HepG2 (cell line): ENCODE measurements at regions not wholly inside any gene's neighbourhood (a gene's known extent, or its start where the extent isn't known, plus 50 kb on each side); places are given as distances from the start of the nearest gene placed in this dataset.

Source experiments
- ATAC-seq: fragments of 200-7000 bp; cut with Tn5 transposase; 3 replicates; pipeline ENCODE4 v1.9.1; 2020; ENCODE audit warnings: mild to moderate bottlenecking, moderate library complexity
- BruUV-seq: library from RNA; stranded (reverse); fragments of 400-500 nt; replicated peaks from 2 replicates; lab custom pipeline; 2021; lab: Mats Ljungman, UMichigan
- CTCF ChIA-PET: fragments of 300-600 bp; formaldehyde crosslinking; extraction: SDS; loops from one replicate; lab custom pipeline; 2021; ENCODE audit warnings: low total read pairs, inconsistent platforms, low intra/inter-chr PET ratio; lab: Yijun Ruan, JAX
- POLR2A ChIA-PET: fragments of 350-600 bp; sonication (Branson Sonifier 250); formaldehyde crosslinking; loops from one replicate; lab custom pipeline; 2020; ENCODE audit warnings: antibody characterized with exemption, inconsistent platforms; lab: Yijun Ruan, JAX
- DNase-seq: peaks from one replicate; pipeline ENCODE4 v3.0.0-alpha.2; 2015; ENCODE audit warnings: low spot score
- FAIRE-seq: peaks from 3 replicates; lab custom pipeline; 2011; peaks lifted over from hg19 to GRCh38; lab: Jason Lieb, UNC
- H2AFZ ChIP-seq: one replicate; pipeline ENCODE4 v1.6.1; 2011; ENCODE audit warnings: low read length, inconsistent platforms
- H3K27ac ChIP-seq: fragments of 300-600 bp; 3 replicates; pipeline ENCODE4 v1.8.0; 2011; ENCODE audit warnings: mixed run types, mild to moderate bottlenecking, mixed read lengths, low read length, inconsistent platforms; ENCODE audit not compliant: insufficient read depth; ENCODE audit errors: extremely low read length
- H3K27me3 ChIP-seq, 2 experiments: fragments of 200-600 bp in 1 of 2; 2 replicates in 1 of 2; 3 replicates in 1 of 2; pipeline versions ENCODE4 v1.6.0 to v1.8.0; 2011; ENCODE audit warnings: low read length in 2 of 2, mild to moderate bottlenecking in 2 of 2, moderate library complexity in 2 of 2, inconsistent platforms in 1 of 2; ENCODE audit not compliant: insufficient read depth in 2 of 2, control insufficient read depth in 1 of 2
- H3K36me3 ChIP-seq, 2 experiments: fragments of 200-600 bp in 1 of 2; replicated peaks in 1 of 2; 2 replicates in 1 of 2; 3 replicates in 1 of 2; pipeline versions ENCODE4 v1.5.1 to v1.8.0; 2011; ENCODE audit warnings: low read length in 2 of 2, inconsistent platforms in 1 of 2; ENCODE audit not compliant: insufficient read depth in 2 of 2, control insufficient read depth in 1 of 2
- H3K4me1 ChIP-seq: 2 replicates; pipeline ENCODE4 v1.5.1; 2012; ENCODE audit warnings: low read length, inconsistent platforms; ENCODE audit not compliant: insufficient read depth
- H3K4me2 ChIP-seq: 2 replicates; pipeline ENCODE4 v1.6.0; 2011; ENCODE audit warnings: low read depth, low read length, inconsistent platforms
- H3K4me3 ChIP-seq, 3 experiments: fragments of 200-600 bp in 1 of 3; sonication (generic), shearing (Covaris generic) in 1 of 3; replicated peaks in 1 of 3; 2 replicates each; pipeline ENCODE4 v1.5.1; 2011 to 2016; ENCODE audit warnings: low read length in 3 of 3, inconsistent platforms in 2 of 3, low read depth in 2 of 3, mild to moderate bottlenecking in 2 of 3, control low read depth in 1 of 3, mixed read lengths in 1 of 3; ENCODE audit not compliant: insufficient read depth in 1 of 3
- H3K79me2 ChIP-seq: one replicate; pipeline ENCODE4 v1.6.1; 2011; ENCODE audit warnings: low read length, inconsistent platforms; ENCODE audit not compliant: insufficient read depth
- H3K9ac ChIP-seq: 2 replicates; pipeline ENCODE4 v1.6.0; 2011; ENCODE audit warnings: mild to moderate bottlenecking, low read depth, low read length, inconsistent platforms; ENCODE audit not compliant: insufficient read depth
- H3K9me3 ChIP-seq: 2 replicates; pipeline ENCODE4 v1.5.1; 2012; ENCODE audit warnings: mild to moderate bottlenecking, low read length
- H4K20me1 ChIP-seq: 2 replicates; pipeline ENCODE4 v1.6.0; 2011; ENCODE audit warnings: inconsistent platforms, mild to moderate bottlenecking, low read length, moderate library complexity; ENCODE audit not compliant: insufficient read depth
- ADNP ChIP-seq: sonication (generic); formaldehyde crosslinking; IDR thresholded peaks from 2 replicates; pipeline ENCODE4 v1.4.0; 2020; ENCODE audit warnings: missing genetic modification reagents
- BORCS8-MEF2B ChIP-seq: sonication (generic); formaldehyde crosslinking; IDR thresholded peaks from 2 replicates; pipeline ENCODE4 v1.8.0; 2022; ENCODE audit warnings: mild to moderate bottlenecking, missing genetic modification reagents
- CBX2 ChIP-seq, 2 experiments: fragments of 200-600 bp in 1 of 2; sonication (generic); formaldehyde crosslinking in 1 of 2; IDR thresholded peaks; 2 replicates each; pipeline versions ENCODE4 v1.7.0 to v1.8.1; 2018 to 2022; ENCODE audit warnings: low read depth in 2 of 2, low read length in 1 of 2, mild to moderate bottlenecking in 1 of 2, missing genetic modification reagents in 1 of 2
- PHF21A ChIP-seq: sonication (generic); formaldehyde crosslinking; IDR thresholded peaks from 2 replicates; pipeline ENCODE4 v1.5.0; 2020; ENCODE audit warnings: mild to moderate bottlenecking, missing genetic modification reagents
- ZBTB1 ChIP-seq: sonication (generic); formaldehyde crosslinking; IDR thresholded peaks from 2 replicates; pipeline ENCODE4 v1.4.0; 2020; ENCODE audit warnings: missing genetic modification reagents, borderline replicate concordance
- ZFP41 ChIP-seq: sonication (generic); formaldehyde crosslinking; IDR thresholded peaks from 2 replicates; pipeline ENCODE4 v1.4.0; 2020; ENCODE audit warnings: mild to moderate bottlenecking, missing genetic modification reagents, borderline replicate concordance
- ZNF644 ChIP-seq: IDR thresholded peaks from 2 replicates; pipeline ENCODE4 v1.6.1; 2016; ENCODE audit warnings: low read depth
- ZSCAN22 ChIP-seq: sonication (generic); formaldehyde crosslinking; IDR thresholded peaks from 2 replicates; pipeline ENCODE4 v1.4.0; 2020; ENCODE audit warnings: mild to moderate bottlenecking, missing genetic modification reagents
- WGBS: methylation state at CpG from one replicate; pipeline ENCODE4 v1.1.6; 2017; ENCODE audit warnings: low lambda C conversion rate; 5-methylcytosine and 5-hydroxymethylcytosine counted together
- in situ Hi-C: cut with HindIII; loops from 2 replicates; pipeline ENCODE4 v1.10.0; 2017; ENCODE audit warnings: low pct_unique_long_range_greater_than_20kb; ENCODE audit not compliant: extremely low pct_ligation_motif_present
- intact Hi-C: fragments of 100-400 bp; cut with micrococcal nuclease; formaldehyde crosslinking; loops from one replicate; pipeline ENCODE4 v1.10.0; 2022; ENCODE audit not compliant: unreplicated experiment

DNA sequence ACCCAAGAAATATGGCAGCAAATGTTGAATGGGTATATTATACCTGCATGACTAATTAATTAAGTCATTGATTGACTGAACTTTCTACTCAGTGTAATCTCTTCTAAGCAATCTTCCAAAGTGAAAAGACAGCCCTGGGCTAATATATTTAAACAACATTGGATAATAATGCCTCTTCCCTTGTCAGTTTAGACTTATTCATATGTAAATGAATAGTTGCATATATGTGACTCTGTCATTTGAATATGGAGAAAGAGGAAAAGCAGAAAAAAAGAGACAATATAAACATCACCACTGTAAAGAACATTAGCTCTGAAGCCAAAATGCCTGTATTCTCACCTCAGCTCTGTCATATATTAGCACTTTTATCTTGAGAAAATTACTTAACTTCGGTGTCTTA, 168.0 kb downstream of the SLITRK1 start:
- H3K4me3 ChIP-seq: no peak overlapping the region
- ATAC-seq: no peak
- no peak overlapping the region for H3K27ac ChIP-seq
- no peak overlapping the region for H3K9ac ChIP-seq
- no peaks in the 10 kb centered on the region for H3K79me2 ChIP-seq
- H3K4me1 ChIP-seq: no peaks in the 10 kb centered on the region
- TF ChIP-seq ZSCAN22 (CRISPR knock-in tag) (no peak), PHF21A (CRISPR knock-in tag) (no peak), ZFP41 (CRISPR knock-in tag) (no peak), ZNF644 (no peak)
- TF ChIP-seq, all 625 proteins: peak for 0
- DNase-seq: no peak
- intact Hi-C loops: no loop called here
- ChIA-PET CTCF (no interaction called here), POLR2A (no interaction called here)
- Histone ChIP-seq H3K36me3 (no peaks in the 10 kb centered on the region), H3K9me3 (peaks cover 13% of the 10 kb centered on the region; the same call in 1 of the 2 replicates), H3K27me3 (no peaks in the 10 kb centered on the region), H2AFZ (no peak overlapping the region), H3K4me2 (no peak overlapping the region), H4K20me1 (no peaks in the 10 kb centered on the region)
- FAIRE-seq: no peak
- 0% methylated on average over 1 of the region's 1 CpG for WGBS
- in situ Hi-C loops: no loop called here
- BruUV-seq: no TSS peak

GRCh38 chr13:83710133-83710515, 172.2 kb downstream of the SLITRK1 start:
- DNase-seq (no peak), ATAC-seq (no peak)
- Histone ChIP-seq H3K79me2 (no peaks in the 10 kb centered on the region), H3K4me2 (no peak overlapping the region), H3K36me3 (no peaks in the 10 kb centered on the region), H3K27ac (no peak overlapping the region)
- in situ Hi-C loops: no loop called here
- TF ChIP-seq CBX2 (IDR thresholded peaks at IDR 0.05; ENCODE audit: low read depth, low read length) (no peak), CBX2 (CRISPR knock-in tag; IDR thresholded peaks at IDR 0.05; ENCODE audit: low read depth) (no peak), BORCS8-MEF2B (CRISPR knock-in tag) (no peak), ZBTB1 (CRISPR knock-in tag) (no peak), ADNP (no peak)
- TF ChIP-seq, all 625 proteins: peak for 0
- BruUV-seq: no TSS peak
- POLR2A ChIA-PET: no interaction called here
- intact Hi-C loops: no loop called here
- H3K4me1 ChIP-seq: no peaks in the 10 kb centered on the region
- no peak for FAIRE-seq
- H2AFZ ChIP-seq: no peak overlapping the region
- H3K27me3 ChIP-seq: no peaks in the 10 kb centered on the region
- H3K4me3 ChIP-seq: no peak overlapping the region
- no peaks in the 10 kb centered on the region for H4K20me1 ChIP-seq
- CTCF ChIA-PET: no interaction called here
- peaks cover 13% of the 10 kb centered on the region for H3K9me3 ChIP-seq
- no peak overlapping the region for H3K9ac ChIP-seq
